GM18517 (cell line): ENCODE measurements at regions not wholly inside any gene's neighbourhood (a gene's known extent, or its start where the extent isn't known, plus 50 kb on each side); places are given as distances from the start of the nearest gene placed in this dataset.
"Not testable (repeated sequence)": the region's sequence is repeated elsewhere in the genome, so short reads cannot be mapped to it uniquely, and the experiment has no call there.

Experiments used
- ATAC-seq: cut with Tn5 transposase; IDR thresholded peaks from one replicate; pipeline ENCODE4 v1.9.1; 2021; ENCODE audit warnings: mild to moderate bottlenecking, moderate library complexity; ENCODE audit not compliant: unreplicated experiment

DNA sequence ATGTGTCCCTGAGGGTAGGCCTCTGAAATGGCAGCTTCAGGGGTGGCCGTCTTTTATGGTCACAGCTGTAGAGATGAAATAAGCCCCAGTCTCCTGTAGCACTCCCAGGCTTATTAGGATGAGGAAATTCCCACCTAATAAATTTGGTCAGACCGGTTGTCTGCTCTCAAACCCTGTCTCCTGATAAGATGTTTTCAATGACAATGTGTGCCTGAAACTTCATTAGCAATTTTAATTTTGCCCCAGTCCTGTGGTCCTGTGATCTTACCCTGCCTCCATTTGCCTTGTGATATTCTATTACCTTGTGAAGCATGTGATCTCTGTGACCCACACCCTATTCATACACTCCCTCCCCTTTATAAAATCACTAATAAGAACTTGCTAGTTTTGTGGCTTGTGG lies 736.1 kb upstream of the PCDH20 start:
- ATAC-seq: not testable (repeated sequence)

DNA sequence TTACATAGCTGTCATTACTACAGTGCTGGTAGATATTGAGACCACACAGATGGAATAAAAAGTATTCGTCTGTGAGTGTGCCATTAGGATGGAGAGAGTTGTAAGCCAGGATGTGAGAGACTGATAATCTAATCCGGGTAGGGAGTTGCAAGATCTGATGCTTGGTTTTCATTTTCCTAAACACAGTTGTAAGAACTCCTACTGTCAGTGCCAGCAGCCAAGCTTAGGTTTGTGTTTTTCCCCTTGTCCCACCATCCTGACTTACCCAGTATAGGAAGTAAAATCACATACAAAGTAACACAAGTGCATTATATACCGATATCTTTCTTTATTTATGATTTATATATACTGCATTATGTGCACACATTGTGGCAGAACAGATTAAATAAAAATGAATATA lies 726.4 kb upstream of the PCDH20 start:
- ATAC-seq: no peak

DNA sequence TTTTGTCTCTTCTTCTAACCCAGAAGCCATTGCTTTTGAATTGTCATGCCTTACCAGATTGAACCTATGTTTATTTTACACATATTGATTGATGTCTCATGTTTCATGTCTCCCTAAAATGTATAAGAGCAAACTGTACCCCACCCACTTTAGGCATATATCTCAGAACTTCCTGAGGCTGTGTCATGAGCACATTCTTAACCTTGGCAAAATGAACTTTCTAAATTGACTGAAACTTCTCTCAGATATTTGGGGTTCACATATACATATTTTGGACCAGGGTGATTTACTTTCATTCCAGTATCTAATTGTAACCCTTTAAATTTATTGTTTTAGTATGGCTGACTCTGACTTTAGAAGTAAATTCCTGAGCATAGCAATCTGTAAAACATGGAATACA lies 723.9 kb upstream of the PCDH20 start:
- no peak for ATAC-seq

DNA sequence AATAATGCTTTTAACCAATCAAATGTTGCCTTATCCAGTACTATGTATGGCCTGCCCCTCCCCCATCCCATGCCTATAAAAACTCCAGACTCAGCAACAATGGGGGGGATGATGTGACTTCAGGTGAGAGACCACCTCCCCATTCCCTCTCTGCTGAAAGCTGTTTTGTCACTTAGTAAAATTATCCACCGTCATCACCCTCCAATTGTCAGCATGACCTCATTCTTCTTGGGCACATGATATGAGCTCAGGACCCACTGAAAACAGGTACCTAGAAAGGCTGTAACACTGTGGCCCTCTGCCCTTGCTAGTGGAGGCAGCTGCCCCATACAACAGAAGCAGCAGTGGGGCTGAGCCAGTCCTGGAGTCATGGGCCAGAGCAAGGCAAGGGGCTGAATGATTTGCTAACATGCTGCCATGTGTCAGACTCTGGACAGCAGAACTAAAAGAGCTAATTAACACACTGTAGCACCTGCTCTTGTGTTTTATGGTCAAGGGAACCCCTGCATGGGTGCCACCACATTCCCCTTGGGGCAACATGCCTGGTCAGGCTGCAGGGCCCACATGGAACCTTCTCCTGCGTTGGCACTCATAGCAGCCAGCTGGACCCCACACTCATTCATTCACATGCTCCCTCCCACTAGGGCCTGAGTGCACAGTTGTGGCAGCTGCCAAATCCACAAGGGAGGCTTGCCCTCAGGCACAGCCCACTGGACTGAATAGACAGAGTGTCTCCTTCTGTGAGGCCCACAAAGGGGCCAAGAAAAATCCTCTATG lies 722.2 kb upstream of the PCDH20 start:
- no peak for ATAC-seq

DNA sequence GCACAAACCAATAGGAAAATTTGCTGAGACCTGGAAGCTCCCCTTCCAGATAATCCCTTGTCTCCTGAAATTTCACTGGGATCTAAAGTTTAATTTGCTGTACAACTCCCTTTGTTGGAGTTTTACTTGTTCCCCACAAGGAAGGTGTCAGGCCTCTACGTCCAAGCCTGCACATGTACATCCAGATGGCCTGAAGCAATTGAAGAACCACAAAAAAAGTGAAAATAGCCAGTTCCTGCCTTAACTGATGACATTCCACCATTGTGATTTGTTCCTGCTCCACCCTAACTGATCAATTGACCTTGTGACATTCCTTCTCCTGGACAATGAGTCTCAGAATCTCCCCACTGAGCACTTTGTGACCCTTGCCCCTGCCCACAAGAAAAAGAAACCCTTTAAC lies 716.0 kb upstream of the PCDH20 start:
- no peak for ATAC-seq

DNA sequence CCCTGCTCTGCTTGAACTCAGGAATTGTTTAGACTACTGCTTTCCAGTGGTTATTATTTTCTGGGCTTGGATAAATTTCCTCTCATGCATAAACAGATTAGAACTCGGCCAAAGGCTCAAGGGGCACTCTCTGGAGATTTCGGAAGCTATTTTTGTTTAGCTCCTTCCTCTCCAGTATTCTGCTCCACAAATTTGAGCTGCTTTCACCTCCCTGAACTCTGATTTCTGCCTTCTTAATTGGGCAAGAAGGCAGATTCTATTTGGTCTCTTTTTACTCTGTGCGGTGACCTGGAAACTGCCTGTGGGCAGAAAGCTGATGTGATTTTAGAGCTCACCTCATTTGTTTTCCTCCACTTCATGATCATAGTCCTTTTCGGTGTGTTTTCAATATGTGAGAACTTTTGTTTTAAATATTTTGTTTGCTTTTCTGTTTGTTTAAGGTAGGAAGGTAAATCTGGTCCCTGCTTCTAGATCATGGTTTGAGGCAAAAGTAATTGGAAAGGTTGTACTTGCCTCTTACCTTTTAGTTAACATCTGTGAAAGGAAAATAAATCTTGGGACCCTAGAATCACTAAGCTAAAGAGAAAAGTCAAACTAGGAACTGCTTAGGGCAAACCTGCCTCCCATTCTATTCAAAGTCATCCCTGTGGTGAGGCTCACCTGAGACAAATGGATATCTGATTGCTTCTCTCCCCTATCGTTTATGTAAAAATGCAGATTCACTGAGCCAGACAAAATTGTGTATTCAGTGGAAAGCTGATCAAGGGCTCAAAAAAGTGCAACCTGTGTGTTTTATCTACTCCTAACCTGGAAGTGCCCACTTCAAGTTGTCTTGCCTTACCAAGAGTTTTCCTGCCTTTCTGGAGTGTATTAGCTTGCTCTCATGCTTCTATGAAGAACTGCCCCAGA lies 714.7 kb upstream of the PCDH20 start:
- no peak for ATAC-seq

DNA sequence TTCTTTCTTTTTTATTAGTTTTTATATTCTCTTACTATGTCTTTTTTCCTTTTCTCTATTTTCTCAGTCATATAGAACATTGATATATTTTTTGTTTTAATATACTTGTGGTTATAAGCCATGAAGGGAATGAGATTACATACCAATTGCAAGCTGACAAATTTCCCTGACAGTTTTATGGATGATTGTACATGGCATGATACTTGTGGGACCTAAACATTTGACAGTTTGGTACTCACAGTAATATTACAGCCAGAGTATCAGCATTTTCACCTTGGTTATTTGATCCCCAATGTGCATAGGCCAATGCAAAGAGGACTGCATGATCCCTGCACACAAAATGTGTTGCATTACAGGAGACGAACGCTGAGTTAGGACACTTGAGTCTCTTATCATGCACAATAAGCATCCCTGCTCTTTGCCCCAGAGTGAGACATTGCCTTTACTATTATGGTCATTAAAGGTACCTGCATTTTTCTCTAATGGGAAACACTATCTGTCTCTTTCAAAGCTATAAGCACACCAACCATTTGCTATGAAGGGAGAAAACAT lies 713.4 kb upstream of the PCDH20 start:
- no peak for ATAC-seq

DNA sequence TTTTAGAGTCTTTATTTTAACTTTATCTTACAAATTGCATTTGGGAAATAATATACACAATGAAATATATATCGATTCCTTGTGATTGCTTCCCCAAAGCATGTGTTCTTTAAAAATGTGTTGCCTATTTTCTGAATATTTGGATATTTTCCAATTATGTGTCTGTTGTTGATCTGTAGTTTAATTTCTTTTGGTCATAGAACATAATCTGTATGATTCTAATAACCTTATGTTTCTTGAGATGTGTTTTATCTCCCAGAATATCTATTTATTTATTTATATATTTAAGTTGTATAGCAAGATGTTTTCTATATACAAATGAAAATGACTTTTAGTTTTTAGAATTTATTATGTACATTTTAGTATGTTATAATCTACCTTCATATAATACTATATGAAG lies 710.8 kb upstream of the PCDH20 start:
- no peak for ATAC-seq

DNA sequence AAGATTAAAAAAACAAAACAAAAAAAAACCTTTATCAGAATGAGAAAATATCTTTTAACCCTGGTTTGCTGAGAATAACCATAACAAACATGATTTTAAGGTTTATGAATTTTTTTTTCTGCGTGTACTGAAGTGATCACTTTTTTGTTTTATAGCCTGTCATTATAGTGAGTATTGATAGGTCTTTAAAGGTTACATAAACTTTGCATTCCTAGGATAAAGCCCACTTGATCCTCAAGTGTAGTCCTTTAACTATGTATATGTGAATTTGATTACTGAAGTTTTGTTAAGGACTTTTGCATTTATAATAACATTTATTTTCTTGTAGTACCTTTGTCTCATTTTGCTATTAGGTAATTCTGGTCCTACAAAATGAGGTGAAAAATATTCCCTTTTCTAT lies 709.8 kb upstream of the PCDH20 start:
- ATAC-seq: no peak

DNA sequence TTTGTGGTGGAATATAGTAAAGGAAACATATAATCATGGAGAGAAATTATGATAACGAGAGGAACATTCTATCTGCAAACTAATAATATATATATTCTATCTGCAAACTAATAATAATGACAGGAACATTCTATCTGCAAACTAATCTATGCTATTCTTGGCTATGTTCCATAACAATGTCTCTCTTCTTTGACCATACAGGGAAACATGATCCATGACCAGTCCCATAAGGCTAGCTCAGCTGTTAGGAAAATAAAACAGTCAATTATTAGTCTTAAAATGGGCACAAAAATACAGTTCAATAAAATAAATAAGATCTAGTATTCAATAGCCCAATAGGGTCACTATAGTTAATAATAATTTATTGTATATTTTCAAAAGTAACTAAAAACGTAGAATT lies 707.8 kb upstream of the PCDH20 start:
- no peak for ATAC-seq

DNA sequence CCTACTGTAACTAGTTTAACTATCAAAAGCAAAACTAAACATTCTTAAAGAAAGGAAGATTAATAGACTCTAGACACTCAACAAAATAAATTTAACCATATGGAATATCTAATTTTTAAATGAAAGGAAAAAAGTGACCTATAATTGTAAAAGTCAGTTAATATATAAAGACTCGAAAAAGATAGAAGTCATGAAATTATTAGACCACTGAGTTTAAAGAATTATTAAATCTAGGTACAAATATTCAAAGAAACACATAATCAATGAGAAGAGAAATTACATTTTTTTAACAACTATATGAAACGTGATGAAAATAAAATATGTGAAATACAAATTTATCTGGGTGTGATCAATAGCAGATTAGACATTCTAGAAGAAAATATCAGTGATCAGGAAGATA lies 706.8 kb upstream of the PCDH20 start:
- no peak for ATAC-seq

DNA sequence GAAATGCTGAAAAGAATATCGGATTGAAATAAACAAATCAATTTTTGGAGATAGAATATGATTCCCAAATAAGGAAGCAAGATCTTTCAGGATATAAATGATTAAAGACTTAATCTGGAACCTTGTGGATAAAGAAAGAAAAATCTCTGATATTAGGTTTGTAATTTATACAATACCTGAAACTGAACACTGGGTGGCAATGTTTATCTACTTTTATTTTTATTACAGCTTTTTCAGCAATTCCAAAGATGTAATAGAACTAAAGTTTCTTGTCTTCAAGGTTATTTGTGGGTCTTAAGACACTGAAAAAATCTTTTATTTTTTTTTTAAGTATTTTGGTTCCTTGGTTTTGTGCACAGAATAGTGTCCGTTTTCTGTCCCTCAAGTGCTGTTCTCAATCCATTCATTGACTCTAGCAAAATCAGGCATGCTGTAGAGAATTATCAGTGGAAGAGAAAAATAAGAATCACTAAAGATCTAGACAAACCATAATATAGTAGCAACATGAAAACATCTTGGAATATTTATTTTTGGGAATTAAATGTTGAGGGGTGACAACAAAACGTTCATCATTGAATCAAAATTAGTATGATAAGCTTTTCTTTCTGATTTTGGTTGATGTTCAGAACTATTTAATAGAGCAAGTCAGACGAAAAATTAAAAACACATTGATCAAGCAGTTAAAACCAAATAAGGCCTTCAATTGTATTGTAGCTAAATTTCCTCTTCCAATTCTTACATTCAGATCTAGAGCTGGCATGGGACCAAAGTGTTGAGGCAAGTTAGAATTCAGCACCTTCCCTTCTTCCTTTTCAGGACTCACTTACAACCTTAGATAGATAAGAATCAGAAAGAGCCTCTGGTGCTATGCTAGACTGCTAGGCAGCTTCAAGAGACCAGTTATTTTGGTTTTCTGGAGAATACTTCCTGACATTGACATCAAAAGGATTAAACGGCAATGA lies 704.4 kb upstream of the PCDH20 start:
- ATAC-seq: no peak

DNA sequence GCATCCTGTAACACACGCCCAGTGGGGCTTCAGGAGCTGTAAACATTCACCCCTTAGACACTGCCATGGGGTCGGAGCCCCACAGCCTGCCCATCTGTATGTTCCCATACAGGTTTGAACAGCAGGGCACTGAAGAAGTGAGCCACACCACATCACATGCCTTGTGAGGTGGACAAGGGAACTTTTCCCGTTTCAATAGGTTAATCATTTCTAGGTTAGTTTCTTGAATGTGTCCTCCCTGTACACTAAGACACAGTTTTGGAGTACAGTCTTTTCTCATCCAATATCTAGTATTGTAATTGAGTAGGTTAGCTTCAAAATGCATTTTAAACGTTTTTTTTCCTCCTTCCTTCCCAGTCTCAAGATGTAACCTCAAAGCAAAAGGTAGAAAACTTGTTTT lies 700.2 kb upstream of the PCDH20 start:
- ATAC-seq: no peak

DNA sequence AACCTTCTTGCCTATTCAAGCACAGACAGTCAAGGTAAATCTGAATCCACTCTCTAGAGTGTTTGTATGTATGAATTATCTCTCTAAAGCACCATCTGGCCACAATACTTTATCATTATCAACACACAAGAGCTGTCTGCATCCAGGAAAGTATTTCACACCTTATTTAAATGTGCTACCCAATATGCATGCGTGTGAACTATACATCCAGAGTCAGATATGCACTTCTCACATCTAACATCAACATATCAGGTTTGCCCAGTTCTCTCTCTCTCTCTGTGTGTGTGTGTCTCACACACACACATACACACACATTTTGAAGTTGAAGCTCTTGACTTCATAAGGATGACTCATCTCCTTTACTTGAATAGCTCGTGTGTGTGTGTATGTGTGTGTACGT lies 697.5 kb upstream of the PCDH20 start:
- no peak for ATAC-seq

DNA sequence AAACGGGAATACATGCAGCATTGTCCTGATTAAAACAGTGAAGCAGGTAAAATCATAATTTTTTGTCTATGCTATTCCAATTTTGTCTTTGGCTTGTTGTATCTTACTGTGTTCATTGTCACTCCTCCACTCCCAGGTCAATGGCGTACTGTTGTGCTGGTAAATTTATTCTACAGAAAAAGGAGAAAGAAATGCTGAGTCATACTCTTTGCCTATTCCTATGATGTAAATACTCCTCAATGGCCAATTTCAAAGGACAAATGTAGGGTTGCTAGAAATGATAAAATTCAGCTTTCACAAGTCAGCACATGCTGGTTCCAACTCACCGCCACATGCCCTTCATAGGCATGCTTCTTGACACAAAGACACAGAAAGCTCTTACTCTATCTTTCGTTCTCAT lies 694.4 kb upstream of the PCDH20 start:
- ATAC-seq: no peak

DNA sequence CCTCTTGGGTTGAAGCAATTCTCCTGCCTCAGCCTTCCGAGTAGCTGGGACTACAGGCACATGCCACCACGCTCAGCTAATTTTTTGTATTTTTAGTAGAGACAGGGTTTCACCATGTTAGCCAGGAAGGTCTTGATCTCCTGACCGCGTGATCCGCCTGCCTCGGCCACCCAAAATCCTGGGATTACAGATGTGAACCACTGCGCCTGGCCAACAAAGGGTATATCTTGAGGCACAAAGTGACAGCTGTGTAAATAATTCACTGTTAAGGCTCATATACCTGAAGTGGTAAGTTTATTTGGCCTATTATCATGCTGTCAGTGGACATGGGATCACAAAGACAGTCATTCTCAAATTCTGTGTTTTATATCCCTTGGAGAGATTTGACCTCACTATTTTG lies 688.5 kb upstream of the PCDH20 start:
- not testable (repeated sequence) for ATAC-seq

DNA sequence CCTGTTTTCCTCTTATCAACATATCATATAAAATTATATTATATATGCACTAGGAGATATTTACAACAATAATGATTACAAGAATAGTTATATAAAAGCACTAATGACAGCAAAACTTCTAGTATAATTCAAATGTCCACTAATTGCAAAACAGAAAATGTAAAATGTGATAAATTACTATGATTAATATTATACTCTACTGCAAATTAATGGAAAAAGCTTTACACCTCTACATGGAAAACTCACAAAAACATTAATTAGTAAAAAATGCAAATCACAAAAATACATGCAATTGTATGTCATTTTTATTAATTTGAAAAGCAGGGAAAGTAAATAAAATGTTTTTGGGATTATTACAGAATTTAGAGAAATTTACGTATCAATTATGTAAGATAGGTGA lies 681.0 kb upstream of the PCDH20 start:
- no peak for ATAC-seq

DNA sequence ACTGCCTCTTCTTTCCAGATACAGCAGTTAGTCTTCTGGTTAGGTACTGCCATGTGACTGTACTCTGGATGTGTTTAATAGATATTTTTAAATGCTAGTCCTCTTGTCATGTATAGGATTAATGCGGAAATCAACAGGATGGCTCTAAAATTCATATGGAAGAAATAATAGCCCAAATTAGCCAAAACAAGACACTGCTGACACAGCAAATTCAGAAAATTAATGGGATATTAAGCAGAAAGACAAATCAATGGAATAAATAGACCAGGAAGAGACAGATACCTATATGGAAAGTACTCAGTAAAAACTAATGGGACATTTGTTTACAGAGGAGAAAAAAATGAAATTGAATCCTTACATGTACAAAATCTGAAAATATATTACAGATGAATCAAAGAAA lies 679.3 kb upstream of the PCDH20 start:
- ATAC-seq: no peak

DNA sequence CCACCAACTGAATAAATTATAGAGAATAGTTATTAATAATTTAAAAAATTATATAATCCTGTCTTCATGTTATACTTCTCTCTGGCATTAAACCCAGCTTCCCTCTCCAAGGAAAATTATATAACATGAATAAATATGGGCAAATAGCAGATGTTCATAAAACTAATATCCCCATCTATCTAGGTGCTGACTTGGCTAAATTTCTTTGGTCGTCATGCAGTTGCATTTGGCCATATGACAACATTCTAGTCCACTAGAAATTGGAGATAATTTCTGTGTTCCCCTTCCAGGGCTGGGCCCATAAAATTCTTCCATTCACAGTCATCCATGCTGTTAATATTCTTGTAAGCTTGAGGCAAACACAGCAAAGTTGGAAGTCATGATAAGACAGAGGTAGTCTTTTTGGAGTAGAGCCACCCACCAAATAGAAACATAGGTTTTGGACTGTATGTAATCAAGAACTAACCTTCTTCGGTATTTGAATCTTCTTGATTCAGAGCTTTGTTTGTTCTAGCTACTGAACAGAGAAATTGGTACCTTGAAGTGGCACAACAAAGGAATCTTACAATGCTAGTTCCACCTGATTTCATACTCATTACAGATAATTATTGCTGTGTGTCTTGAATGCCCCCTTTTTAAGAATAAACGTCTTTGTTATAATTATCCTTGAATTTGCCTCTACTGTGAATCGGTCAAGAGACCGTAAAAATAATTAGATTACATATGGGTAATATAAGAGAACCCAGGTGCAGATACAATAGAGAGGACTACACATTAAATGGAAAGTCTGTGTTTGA lies 678.5 kb upstream of the PCDH20 start:
- ATAC-seq: no peak

DNA sequence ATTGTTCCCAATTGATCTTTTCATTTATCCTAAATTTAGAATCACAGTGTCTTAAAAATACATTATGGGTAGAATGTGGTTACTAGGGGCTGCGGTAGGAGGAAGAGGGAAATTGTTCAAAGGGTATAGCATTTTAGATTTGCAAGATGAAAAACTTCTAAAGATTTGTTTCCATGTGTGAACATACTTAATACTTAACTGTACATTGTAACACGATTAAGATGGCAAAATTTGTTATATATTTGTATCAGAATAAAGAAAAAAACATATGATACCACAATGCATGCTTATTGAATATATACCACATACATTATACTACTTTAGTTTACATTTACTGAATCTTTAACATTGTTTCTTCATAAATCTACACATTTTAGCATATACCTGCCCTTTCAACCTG lies 677.3 kb upstream of the PCDH20 start:
- no peak for ATAC-seq
